NCI-H1092 (cell line): ENCODE measurements at regions not wholly inside any gene's neighbourhood (a gene's known extent, or its start where the extent isn't known, plus 50 kb on each side); places are given as distances from the start of the nearest gene placed in this dataset.

Experiments
- DNase-seq: peaks from one replicate; lab custom pipeline; 2025; lab: John Stamatoyannopoulos, UW

DNA sequence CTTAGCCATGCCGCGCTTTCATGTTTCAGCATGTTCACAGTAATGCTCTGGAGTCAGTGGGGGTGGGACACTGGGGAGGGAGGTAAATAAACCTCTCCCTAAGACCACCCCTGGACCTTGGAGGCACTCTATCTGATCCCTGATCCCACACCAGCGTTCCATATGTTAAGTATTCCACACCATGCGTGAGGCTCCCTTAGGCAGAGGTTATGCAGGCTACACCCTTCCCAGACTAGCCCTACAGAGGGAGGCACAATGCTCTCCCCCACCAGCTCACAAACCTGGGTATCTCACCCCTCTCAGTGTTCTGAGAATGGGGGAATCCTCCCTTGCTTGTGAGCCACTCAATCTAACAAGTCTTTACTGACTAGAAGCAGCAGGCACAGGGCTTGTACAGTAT, 1610.4 kb upstream of the ZEB2 start:
- no peak for DNase-seq

- no peak for DNase-seq
These were observed 1609.3 kb upstream of the ZEB2 start for GRCh38 chr2:146129231-146129630.

- DNase-seq: no peak
These were observed 1608.3 kb upstream of the ZEB2 start for GRCh38 chr2:146128216-146128615.

- no peak for DNase-seq
These were observed 1605.6 kb upstream of the ZEB2 start for GRCh38 chr2:146125551-146125950.

DNA sequence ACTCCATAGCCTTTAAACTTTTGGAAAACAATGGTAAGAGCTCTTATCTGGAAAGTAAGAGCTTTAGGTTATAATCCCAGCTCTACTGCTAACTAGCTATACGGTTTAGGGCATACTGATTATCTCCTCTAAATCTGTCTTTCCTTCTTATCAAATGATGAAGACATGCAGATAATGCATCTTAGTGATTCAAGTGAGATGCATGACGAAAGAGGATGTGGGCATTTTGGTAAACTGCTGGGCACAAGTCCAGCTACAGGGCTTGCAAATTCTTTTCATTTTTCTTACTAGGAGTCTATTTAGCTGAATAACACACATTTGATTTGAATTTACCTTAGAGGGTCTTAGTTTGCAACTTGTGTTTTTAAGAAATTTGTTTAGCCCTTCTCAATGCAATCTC, 1604.8 kb upstream of the ZEB2 start:
- DNase-seq: no peak

- no peak for DNase-seq
These were observed 1603.8 kb upstream of the ZEB2 start for GRCh38 chr2:146123714-146124113.

DNA sequence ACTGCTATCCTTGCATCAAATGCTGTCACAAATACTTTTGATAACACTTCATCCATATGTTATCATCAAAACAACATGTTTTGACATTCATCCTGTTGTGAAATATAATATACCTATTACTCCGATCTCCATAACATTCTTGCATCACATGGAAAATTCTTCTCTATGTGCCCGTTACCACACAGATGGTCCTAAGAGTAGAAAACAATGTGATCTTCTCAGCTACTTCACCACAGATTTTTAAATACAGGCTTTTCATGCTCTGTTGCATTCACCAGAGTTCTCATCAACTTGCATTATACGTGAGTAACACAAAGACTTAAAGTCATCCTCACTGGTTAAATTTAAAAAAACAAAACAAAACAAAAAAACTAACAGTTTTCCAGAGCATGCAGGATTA, 1603.3 kb upstream of the ZEB2 start:
- no peak for DNase-seq

DNA sequence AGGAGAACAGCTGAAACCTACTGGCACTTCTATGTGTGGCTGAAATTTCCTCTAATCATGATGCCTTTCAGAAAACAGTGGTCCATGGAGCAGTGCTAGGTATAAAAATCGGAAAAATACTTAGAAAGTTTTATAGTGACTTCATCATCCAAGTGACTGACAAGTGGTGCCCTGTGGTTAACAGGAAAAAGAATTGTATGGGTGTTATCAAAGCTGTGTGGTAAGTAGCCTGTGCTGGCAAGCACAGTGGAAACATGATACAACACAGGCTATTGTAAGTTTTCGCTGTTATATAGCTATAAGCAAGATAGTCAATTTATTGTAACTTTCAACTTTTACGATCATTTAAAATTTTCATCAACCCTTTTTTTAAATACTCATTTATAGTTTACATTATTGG, 1599.7 kb upstream of the ZEB2 start:
- no peak for DNase-seq

- DNase-seq: no peak
These were observed 1589.1 kb upstream of the ZEB2 start for GRCh38 chr2:146108993-146109392.

GRCh38 chr2:146094185-146094584, 1574.3 kb upstream of the ZEB2 start:
- no peak for DNase-seq

GRCh38 chr2:146081459-146081858, 1561.5 kb upstream of the ZEB2 start:
- no peak for DNase-seq

- no peak for DNase-seq
These were observed 1561.0 kb upstream of the ZEB2 start for GRCh38 chr2:146080925-146081324.

- no peak for DNase-seq
These were observed 1559.3 kb upstream of the ZEB2 start for GRCh38 chr2:146079216-146079615.

DNA sequence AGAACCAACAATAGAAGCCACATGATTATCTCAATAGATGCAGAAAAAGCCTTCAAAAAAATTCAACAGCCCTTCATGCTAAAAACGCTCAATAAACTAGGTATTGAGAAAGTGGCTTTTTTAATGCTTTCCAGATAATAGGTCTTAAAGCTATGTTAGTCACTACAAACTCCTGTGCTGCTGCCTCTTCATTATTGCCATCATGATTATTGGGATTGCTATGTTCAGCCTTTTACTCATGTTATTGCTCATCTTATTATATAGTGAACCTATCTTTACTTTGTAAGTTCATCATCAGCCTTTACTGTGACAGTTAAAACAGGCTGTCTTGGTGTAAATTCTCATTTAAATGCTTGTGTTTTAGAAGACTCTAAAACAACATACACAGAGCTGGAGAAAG, 1557.2 kb upstream of the ZEB2 start:
- no peak for DNase-seq

DNA sequence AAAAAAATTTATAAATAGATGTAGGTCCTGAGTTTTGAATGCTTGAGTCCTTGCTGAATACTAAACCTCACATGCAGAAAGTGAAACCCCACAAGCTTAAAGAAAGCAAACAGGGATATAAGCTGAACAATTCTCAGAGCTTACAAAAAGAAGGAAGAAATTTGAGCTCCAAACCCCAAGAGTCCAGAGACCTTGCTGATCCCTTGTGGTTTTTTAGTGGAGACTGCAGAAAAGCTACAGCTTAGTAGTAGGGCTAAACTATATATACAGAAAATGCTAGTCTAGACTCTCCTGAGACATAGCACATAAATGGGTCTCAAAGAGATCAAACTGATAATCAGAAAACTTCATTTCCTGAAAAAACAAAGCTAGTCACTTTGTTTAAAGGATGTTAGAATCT, 1548.1 kb upstream of the ZEB2 start:
- no peak for DNase-seq

DNA sequence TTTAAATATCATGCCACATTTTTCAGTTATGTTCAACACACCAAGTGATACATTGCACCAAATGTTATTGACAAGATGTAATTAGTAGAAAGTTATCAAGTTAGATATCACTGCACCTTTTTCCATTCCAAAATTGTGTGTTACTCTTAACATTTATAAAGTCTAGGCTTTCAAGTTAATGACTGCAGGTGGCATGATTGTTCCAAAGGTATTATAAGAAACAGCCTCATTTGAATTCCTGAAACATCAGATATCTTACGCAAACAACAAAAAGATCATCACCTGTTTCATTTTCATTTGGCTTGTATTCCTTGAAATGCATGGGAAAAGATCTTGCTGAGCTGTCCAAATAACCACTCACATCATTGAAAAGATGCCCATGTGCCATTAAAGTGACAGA, 1528.2 kb upstream of the ZEB2 start:
- no peak for DNase-seq

DNA sequence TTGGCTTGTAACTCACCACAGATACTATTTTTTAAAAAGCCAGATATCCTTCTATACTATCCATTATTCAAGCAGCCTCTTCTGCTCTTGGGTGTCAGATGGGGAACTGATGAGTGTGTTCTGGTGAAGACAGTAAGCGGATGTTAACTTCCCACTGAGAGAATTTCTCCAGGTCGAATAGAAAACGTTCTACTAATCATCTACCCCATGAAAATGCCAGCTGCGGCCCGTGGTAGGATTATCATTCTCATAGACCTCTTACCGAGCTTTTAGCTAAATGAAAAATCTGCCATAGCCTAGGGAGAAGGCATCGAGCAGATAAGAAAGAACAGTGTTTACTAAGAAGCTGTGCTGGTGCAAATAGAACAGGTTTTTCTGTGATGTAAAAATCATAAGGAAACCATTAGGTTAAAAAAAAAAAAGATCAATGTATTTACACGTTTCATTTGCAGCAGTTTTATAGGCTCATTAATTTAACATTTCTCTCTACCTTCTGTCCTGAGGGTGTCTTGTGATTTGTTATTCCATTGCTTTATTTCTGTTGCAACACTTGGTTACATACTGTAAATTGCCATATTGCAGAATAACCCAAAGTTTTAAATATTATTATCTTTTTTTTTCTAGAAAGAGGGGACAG, 1521.5 kb upstream of the ZEB2 start:
- no peak for DNase-seq

DNA sequence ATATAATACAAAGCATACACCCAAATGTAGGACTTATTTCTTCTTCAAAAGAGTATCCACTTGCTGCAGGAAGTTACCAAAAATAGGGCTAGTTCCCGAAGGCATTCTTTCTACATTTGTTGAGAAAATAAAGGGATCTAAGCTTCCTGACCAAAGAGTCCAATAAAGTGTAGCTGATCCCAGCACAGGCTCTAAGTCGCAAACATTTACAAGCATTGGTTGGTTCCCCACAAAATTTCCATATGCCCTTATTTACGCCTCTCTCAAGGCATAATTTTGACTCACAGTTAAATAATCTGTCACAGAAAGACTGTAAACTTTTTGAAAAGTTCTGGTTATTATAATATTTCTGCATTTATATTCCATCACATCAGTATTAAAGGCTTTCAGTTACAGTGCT, 1520.1 kb upstream of the ZEB2 start:
- no peak for DNase-seq

- no peak for DNase-seq
These were observed 1518.1 kb upstream of the ZEB2 start for GRCh38 chr2:146038014-146038413.

DNA sequence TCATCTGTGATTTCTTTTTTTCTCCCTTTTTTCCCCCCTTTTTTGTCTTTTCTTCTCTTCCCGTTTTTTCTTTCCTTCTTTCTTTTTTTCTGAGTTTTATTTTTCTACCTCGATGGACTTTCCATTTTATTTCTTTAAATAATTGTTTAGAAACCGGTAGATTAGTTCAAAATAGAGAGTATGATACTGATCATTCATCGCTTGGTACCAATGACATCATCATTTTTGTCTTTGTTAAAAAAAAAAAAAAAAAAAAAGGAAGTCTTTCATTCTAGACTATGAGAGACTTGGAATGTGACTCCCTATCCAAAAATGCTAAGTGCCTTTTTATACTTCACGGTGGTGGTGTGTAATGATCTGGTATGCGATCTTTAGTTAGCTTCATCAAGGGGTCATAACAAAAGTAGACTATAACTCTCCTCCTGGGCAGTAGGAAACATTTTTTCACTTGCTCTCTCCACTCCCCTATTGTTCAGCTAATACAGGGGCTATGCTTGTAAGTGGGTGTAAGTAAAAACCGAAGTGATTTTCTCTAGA, 1517.5 kb upstream of the ZEB2 start:
- no peak for DNase-seq

- DNase-seq: no peak
These were observed 1511.2 kb upstream of the ZEB2 start for GRCh38 chr2:146031158-146031557.

DNA sequence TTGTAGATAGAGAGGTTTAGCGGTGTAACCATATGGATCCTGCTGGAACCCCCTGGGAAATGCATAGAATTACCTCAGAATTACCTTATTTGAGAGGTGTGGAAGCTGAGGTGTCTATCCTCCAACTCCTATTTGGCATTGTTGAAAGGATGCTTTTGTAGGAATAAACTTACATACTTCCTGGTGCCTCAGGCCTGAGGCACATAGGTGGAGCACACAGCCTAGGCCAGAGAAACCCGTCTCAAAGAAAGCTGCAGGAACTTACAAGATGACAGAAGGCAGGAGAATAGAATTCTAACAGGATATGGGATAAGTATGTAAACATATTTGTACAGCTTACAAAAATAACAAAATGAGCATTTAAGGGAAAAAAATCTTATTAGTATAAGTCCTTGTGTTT, 1507.2 kb upstream of the ZEB2 start:
- DNase-seq: no peak

DNA sequence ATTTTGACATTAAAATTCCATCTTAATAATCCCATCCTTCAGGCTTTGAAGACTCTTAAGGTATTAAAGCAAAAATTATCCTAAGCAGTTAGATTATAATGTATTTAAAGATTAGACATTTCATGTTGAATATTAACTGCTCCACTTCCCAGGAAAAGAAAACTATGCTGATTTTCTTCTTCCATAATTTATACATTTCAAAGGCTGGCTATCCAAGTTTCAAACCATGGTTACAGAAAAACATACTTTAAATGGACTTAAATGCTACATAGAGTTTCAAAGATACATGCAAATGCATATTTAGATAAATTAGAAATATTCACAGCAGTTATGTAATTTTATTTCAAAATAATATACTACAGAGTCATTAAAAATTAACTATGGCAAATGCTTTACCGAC, 1505.6 kb upstream of the ZEB2 start:
- DNase-seq: no peak

DNA sequence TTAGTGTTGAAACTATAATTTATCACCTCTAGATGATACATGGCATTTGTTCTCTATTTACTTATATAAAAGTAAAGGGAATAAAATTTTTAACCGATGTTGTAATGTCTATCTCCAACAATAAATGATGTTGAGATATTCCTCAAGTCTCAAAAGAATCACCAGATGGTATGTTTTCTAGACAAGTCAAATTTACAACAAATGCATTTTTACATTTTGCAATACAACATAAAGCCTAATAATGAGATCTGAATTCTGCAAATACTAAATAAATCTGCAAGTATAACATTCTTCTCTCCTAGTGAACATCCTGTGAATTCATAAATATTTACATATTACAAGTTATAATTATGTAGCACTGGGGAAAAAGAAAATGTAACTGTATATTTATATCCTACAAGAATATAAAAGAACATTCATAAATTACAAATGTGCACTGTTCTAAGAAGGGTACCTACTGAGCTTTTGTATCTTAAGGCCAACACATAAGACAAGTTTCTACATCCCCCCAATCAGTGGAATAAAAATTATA, 1504.4 kb upstream of the ZEB2 start:
- DNase-seq: no peak
